ENCODE measurements at regions not wholly inside any gene's neighbourhood (a gene's known extent, or its start where the extent isn't known, plus 50 kb on each side); places are given as distances from the start of the nearest gene placed in this dataset.

DNA sequence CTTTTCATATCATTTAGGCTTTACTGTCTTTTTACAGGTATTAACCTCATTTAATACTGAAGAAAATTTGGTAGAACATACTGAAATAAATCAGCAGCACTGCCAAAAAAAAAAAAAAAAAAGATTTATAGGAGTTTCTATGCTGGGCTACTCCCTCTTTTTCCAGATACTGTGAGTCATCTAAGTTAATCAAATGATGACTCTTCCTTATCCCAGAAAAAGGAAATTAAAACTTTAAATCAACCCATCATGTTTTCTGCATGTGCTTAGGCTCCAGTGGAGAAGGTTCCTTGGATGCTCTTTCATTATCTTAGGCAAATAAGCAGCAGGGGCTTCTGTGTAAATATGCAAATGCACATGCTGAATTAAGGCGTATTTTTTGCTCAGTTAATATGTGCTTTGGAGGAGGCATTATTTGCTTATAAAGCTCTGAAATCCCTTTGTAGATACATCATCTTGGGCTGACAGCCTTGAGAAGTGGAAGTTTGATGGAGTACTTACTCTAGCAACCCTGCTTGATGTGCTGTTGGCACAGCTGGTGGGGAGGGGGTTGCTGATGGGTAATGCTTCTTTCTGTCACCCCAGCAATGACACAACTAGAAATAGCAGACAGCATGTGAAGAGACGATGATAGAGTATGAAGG, 136.1 kb downstream of the C4orf33 start:
- POLR2A ChIA-PET: no interaction called here

DNA sequence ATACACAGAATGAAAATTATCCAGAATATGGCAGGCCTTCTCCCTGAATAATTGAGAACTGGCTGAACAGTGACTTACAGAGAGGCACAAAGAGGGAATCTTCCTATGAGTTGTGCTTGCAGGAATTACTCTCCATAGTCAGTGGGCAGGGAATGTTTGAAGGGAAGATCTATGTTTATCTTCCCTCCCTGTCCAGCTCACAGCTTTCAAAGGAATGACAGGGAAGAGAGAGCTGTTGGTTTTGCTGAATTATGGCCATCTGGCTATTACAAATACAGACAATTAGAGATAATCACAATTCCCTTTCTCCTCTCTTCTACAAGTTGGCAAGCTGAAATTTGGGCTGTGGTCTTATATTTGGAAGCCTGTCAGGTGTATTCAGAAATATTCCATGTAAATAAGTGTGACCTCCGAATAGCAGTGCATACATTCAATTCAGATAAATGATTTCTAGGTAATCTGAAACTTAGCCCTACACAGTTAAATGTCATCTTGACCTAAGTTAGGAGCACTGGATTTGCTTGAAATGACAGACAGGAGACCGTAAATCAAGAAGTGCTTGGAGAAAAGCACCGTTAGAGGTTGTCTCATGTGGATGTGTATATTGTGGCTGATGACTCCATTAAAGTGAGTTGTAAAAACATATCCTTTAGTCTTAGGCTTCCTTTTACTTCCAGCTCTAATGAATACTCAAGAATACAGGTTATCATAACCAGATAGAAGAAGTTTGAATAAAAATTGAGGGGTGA, 136.8 kb downstream of the C4orf33 start:
- ChIA-PET POLR2A (no interaction called here), CTCF (interaction anchor here (1.1 to 1.2 kb wide), 2 partner anchors 8 to 16 kb away, joined by 3 to 5 read pairs; no protein-coding TSS in a partner anchor)
- no peak for DNase-seq (ENCODE audit: extremely low spot score)
- TF ChIP-seq, protein P1, sequence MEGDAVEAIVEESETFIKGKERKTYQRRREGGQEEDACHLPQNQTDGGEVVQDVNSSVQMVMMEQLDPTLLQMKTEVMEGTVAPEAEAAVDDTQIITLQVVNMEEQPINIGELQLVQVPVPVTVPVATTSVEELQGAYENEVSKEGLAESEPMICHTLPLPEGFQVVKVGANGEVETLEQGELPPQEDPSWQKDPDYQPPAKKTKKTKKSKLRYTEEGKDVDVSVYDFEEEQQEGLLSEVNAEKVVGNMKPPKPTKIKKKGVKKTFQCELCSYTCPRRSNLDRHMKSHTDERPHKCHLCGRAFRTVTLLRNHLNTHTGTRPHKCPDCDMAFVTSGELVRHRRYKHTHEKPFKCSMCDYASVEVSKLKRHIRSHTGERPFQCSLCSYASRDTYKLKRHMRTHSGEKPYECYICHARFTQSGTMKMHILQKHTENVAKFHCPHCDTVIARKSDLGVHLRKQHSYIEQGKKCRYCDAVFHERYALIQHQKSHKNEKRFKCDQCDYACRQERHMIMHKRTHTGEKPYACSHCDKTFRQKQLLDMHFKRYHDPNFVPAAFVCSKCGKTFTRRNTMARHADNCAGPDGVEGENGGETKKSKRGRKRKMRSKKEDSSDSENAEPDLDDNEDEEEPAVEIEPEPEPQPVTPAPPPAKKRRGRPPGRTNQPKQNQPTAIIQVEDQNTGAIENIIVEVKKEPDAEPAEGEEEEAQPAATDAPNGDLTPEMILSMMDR (IDR thresholded peaks at IDR 0.05; ENCODE audit: control extremely low read depth, extremely low read depth, low read depth, missing control alignments): no peak

More for the DNA sequence above, 136.1 kb downstream of the C4orf33 start:
- TF ChIP-seq, protein P1 (IDR thresholded peaks at IDR 0.05; ENCODE audit: control extremely low read depth, extremely low read depth, low read depth, missing control alignments): no peak
- CTCF ChIA-PET: interaction anchor here (1.2 kb wide), 1 partner anchor 17 kb away, joined by 5 read pairs; no protein-coding TSS in a partner anchor
- DNase-seq (ENCODE audit: extremely low spot score): no peak

DNA sequence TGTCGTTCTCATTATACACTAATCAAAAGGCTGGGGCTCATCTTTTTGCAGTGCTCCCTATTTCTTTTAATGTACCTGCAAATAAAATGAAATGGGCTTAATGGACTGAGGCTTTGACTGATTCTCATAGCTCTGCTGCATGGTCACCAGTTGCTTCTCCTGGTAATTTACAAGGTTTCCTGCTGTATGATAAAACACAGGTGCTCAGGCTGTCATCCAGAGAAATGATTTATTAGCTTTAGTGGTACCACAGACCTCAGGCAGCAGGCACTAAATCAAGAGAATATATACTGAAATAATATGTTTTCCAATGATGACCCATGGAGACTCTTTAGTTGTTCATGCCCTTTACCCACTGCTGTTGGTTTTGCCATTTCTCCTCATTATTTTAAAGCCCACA, 137.7 kb downstream of the C4orf33 start:
- CTCF ChIA-PET: interaction anchor here (1.1 kb wide), 1 partner anchor 9 kb away, joined by 3 read pairs; no protein-coding TSS in a partner anchor

DNA sequence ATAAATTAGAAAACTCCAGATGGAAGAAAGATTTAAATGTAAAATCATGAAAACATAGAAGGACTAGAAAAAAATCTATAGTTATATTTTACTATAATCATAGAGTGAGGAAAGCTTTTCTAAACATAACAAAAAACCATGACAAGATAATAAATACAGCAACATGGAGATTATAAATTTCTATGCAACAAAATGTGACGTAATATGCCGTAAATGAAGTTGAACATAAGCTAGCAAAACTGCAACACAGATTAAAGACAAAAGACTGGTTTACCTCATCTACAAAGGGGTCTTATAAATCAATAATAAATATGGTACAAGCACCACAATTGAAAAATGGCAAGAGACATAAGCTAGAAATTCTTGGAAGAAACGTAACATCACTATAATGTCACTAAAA, 140.4 kb downstream of the C4orf33 start:
- TF ChIP-seq, protein P1 (IDR thresholded peaks at IDR 0.05; ENCODE audit: control extremely low read depth, extremely low read depth, low read depth, missing control alignments): no peak
- no peak for DNase-seq (ENCODE audit: extremely low spot score)
- POLR2A ChIA-PET: no interaction called here
- CTCF ChIA-PET: no interaction called here

More for the DNA sequence above, 137.7 kb downstream of the C4orf33 start:
- TF ChIP-seq, protein P1 (IDR thresholded peaks at IDR 0.05; ENCODE audit: control extremely low read depth, extremely low read depth, low read depth, missing control alignments): no peak
- DNase-seq (ENCODE audit: extremely low spot score): no peak
- POLR2A ChIA-PET: no interaction called here

DNA sequence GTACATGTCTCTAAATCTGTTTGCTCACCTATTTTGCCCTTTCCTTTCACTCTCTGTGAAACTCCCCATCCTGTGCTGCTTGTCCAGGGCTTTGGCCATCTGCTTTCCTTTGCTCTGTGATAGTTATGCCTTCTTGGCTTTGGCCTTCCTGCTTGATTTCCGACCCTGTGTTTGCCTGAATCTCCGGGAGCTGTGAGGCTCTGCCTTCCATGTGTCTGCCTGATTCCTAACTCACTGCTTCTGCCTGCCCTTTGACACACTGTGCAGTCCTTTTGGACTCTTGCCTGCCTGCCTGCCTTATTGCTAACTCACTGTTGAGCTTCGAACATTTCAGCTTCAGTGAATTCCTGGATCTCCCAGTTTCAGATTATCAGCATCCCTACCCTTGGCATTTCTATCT, 143.1 kb downstream of the C4orf33 start:
- DNase-seq (ENCODE audit: extremely low spot score): no peak
- ChIA-PET CTCF (interaction anchor here (1.2 kb wide), 1 partner anchor 12 kb away, joined by 3 read pairs; no protein-coding TSS in a partner anchor), POLR2A (no interaction called here)
- TF ChIP-seq, protein P1 (IDR thresholded peaks at IDR 0.05; ENCODE audit: control extremely low read depth, extremely low read depth, low read depth, missing control alignments): no peak

DNA sequence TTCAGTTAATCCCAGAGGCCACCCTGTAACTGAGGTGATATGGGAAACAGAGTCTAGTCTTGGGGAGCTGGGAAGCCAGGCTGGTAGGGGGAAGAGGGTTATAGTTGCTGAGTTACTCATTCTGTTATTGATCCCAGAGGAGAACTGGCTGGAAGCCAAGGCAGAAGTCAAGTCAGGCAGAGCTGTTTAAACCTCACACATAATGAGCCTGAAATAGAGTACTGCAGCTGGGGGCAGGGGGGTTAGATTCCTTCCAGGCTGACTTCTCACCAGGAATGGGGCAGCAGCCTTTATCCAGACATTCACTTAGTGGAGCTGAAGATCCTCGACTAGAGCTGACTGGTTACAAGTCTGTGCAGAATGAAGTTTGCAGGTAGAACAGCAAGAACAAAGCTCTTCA, 144.9 kb downstream of the C4orf33 start:
- TF ChIP-seq, protein P1 (IDR thresholded peaks at IDR 0.05; ENCODE audit: control extremely low read depth, extremely low read depth, low read depth, missing control alignments): no peak
- no peak for DNase-seq (ENCODE audit: extremely low spot score)
- POLR2A ChIA-PET: no interaction called here
- CTCF ChIA-PET: interaction anchor here (0.8 to 1.7 kb wide), 2 partner anchors 16 to 21 kb away, joined by 3 to 5 read pairs; no protein-coding TSS in a partner anchor

Data from GM10248 (cell line).